NCI-H1436 (cell line): ENCODE measurements at regions not wholly inside any gene's neighbourhood (a gene's known extent, or its start where the extent isn't known, plus 50 kb on each side); places are given as distances from the start of the nearest gene placed in this dataset.
A peak's percentile ranks its signal among the peaks of the same experiment; 100 is the strongest.

ENCODE experiments used
- DNase-seq: peaks from one replicate; lab custom pipeline; 2025; lab: John Stamatoyannopoulos, UW

- no peak for DNase-seq
Measured at GRCh38 chr9:134275375-134275774, 50.9 kb upstream of the RXRA start.

GRCh38 chr9:134276453-134277245 is 49.6 kb upstream of the RXRA start:
- DNase-seq, result peak; percentile 26
